Body of pancreas (tissue), 4 donors: ENCODE measurements at regions not wholly inside any gene's neighbourhood (a gene's known extent, or its start where the extent isn't known, plus 50 kb on each side); places are given as distances from the start of the nearest gene placed in this dataset.
"Not testable (repeated sequence)": the region's sequence is repeated elsewhere in the genome, so short reads cannot be mapped to it uniquely, and the experiment has no call there.

ENCODE experiments used
- ATAC-seq: fragments of 150-250 bp; one replicate; pipeline ENCODE4 v1.9.1; 2016
- DNase-seq, 4 donors: peaks; one replicate each; pipeline ENCODE4 v3.0.0-alpha.2; 2019
- H3K27ac ChIP-seq, 4 donors: fragments of 200-600 bp; sonication (generic); 1 replicate in 3 of 4; 2 replicates in 1 of 4; pipeline versions ENCODE4 v1.5.1 to v1.6.1; 2016 to 2019; ENCODE audit warnings: mild to moderate bottlenecking in 1 of 4, mixed read lengths in 1 of 4, moderate library complexity in 1 of 4
- H3K27me3 ChIP-seq, 2 donors: fragments of 200-600 bp; sonication (generic); one replicate each; pipeline ENCODE4 v1.6.0; 2016; ENCODE audit warnings: mild to moderate bottlenecking in 1 of 2
- H3K36me3 ChIP-seq, 2 donors: fragments of 200-600 bp; sonication (generic); replicated peaks in 1 of 2; 2 replicates each; pipeline ENCODE4 v1.5.1; 2016; ENCODE audit warnings: low read depth in 2 of 2; ENCODE audit not compliant: insufficient read depth in 1 of 2
- H3K4me1 ChIP-seq: fragments of 200-600 bp; sonication (generic); one replicate; pipeline ENCODE4 v1.6.0; 2016
- H3K4me3 ChIP-seq, 2 donors: fragments of 200-600 bp; sonication (generic); 1 replicate in 1 of 2; 2 replicates in 1 of 2; pipeline ENCODE4 v1.5.1; 2016 to 2019
- H3K9me3 ChIP-seq, 3 donors: fragments of 200-600 bp; sonication (generic); 1 replicate in 2 of 3; 2 replicates in 1 of 3; pipeline ENCODE4 v1.5.1; 2016
- CTCF ChIP-seq, 7 experiments: fragments of 450-650 bp in 4 of 7; fragments of 200-600 bp in 3 of 7; sonication (generic) in 3 of 7; IDR thresholded peaks; one replicate each; pipeline ENCODE4 v1.5.1; 2016 to 2019; ENCODE audit warnings: antibody characterized with exemption in 7 of 7
- POLR2A ChIP-seq, 3 donors: fragments of 450-650 bp; IDR thresholded peaks; one replicate each; pipeline ENCODE4 v1.6.1; 2016; ENCODE audit warnings: antibody characterized with exemption in 3 of 3, mild to moderate bottlenecking in 2 of 3
- WGBS, 2 donors: methylation state at CpG; one replicate each; pipeline ENCODE4 v1.1.5; 2017; 5-methylcytosine and 5-hydroxymethylcytosine counted together
- intact Hi-C: fragments of 100-400 bp; cut with DNase I; formaldehyde crosslinking; loops from one replicate; pipeline ENCODE4 v1.15.1; 2023

- Histone ChIP-seq H3K4me1 (no peaks in the 10 kb centered on the region), H3K27me3 (no peaks in the 10 kb centered on the region), H3K9me3 (no peaks in the 10 kb centered on the region), H3K36me3 (no peaks in the 10 kb centered on the region), H3K27ac (no peak overlapping the region), H3K4me3 (no peak overlapping the region)
- DNase-seq (no peak), ATAC-seq (no peak)
- 81 to 86% methylated on average over 5 of the region's 5 CpGs for WGBS, 2 donors
- intact Hi-C loops = no loop called here
- TF ChIP-seq POLR2A (IDR thresholded peaks at IDR 0.05) = no peak
These were observed 195.6 kb downstream of the TBC1D2B start for GRCh38 chr15:77881950-77882349.

GRCh38 chr15:77881535-77881934 lies 196.0 kb downstream of the TBC1D2B start:
- 62 to 74% methylated on average over 9 to 11 of the region's 16 CpGs for WGBS, 2 donors
- H3K36me3 ChIP-seq, intact Hi-C loops, H3K4me1 ChIP-seq, H3K27ac ChIP-seq, DNase-seq, ATAC-seq, H3K27me3 ChIP-seq, H3K9me3 ChIP-seq, H3K4me3 ChIP-seq: not testable (repeated sequence)

GRCh38 chr15:77879466-77879865 lies 198.0 kb downstream of the TBC1D2B start:
- H3K4me3 ChIP-seq, H3K27ac ChIP-seq, H3K4me1 ChIP-seq, DNase-seq, H3K36me3 ChIP-seq, H3K9me3 ChIP-seq, ATAC-seq, intact Hi-C loops, H3K27me3 ChIP-seq: not testable (repeated sequence)
- 72 to 100% methylated on average over 2 to 6 of the region's 6 CpGs for WGBS, 2 donors

GRCh38 chr15:77877869-77878577 lies 199.5 kb downstream of the TBC1D2B start:
- H3K27me3 ChIP-seq = no peaks in the 10 kb centered on the region
- TF ChIP-seq POLR2A (IDR thresholded peaks at IDR 0.05) = no peak
- no peak for TF ChIP-seq CTCF (IDR thresholded peaks at IDR 0.05)
- WGBS, 2 donors = 68 to 72% methylated on average over 5 of the region's 5 CpGs
- intact Hi-C loops = no loop called here
- H3K9me3 ChIP-seq = no peaks in the 10 kb centered on the region
- no peak overlapping the region for H3K4me3 ChIP-seq
- no peak overlapping the region for H3K27ac ChIP-seq
- H3K36me3 ChIP-seq = no peaks in the 10 kb centered on the region
- H3K4me1 ChIP-seq = no peaks in the 10 kb centered on the region
- ATAC-seq = no peak
- no peak for DNase-seq

GRCh38 chr15:77876107-77876820 lies 201.2 kb downstream of the TBC1D2B start:
- H3K9me3 ChIP-seq, H3K4me1 ChIP-seq, intact Hi-C loops, H3K27ac ChIP-seq, H3K27me3 ChIP-seq, H3K36me3 ChIP-seq, DNase-seq, H3K4me3 ChIP-seq, ATAC-seq: not testable (repeated sequence)
- WGBS, 2 donors = 63 to 80% methylated on average over 1 to 2 of the region's 9 CpGs

GRCh38 chr15:77875066-77875721 lies 202.3 kb downstream of the TBC1D2B start:
- intact Hi-C loops, H3K27ac ChIP-seq, H3K36me3 ChIP-seq, H3K4me3 ChIP-seq, H3K27me3 ChIP-seq, H3K9me3 ChIP-seq, H3K4me1 ChIP-seq: not testable (repeated sequence)
- ATAC-seq (peak; percentile 47), DNase-seq (peak; percentile 50 to 73 (median 55))
- TF ChIP-seq CTCF (IDR thresholded peaks at IDR 0.05) = peak in 6 of 7 experiments; percentile 35 to 53 (median 44)
- 35 to 42% methylated on average over 6 to 13 of the region's 13 CpGs for WGBS, 2 donors
